GM12875 (cell line): ENCODE measurements at regions not wholly inside any gene's neighbourhood (a gene's known extent, or its start where the extent isn't known, plus 50 kb on each side); places are given as distances from the start of the nearest gene placed in this dataset.

Source experiments
- H3K4me3 ChIP-seq: one replicate; pipeline ENCODE4 v1.5.1; 2011; ENCODE audit warnings: low read depth, low read length, control low read depth
- CTCF ChIP-seq: IDR thresholded peaks from 2 replicates; pipeline ENCODE4 v1.5.1; 2011; ENCODE audit warnings: low read depth, mild to moderate bottlenecking, control low read depth, inconsistent platforms, low read length, moderate library complexity, borderline replicate concordance; ENCODE audit not compliant: insufficient read depth

- H3K4me3 ChIP-seq, result no peak overlapping the region
- TF ChIP-seq CTCF, result no peak
Measured at GRCh38 chr4:129929984-129930383, 834.0 kb downstream of the C4orf33 start.

- no peak overlapping the region for H3K4me3 ChIP-seq
Measured at GRCh38 chr4:129950217-129950616, 854.3 kb downstream of the C4orf33 start.

DNA sequence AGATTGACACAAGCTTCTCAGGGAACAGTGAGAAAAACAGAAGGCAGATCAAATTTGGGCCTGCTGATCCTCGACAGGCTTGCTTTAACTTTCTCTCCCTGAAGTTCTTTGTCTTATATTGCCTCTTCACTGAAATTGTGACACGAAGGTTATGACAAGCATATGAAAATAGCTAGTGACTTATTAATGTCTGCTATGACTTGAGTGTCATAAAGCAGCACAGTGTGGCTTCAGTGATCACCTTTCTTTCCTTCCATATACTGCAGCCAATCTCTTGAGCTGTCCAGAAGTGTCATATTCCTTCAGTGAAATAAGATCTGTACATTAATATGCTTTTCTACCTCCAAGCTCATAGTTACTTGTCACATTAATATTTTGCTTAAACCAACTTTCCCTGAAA is 870.2 kb downstream of the C4orf33 start:
- H3K4me3 ChIP-seq, result no peak overlapping the region
- no peak for TF ChIP-seq CTCF

More at GRCh38 chr4:129950217-129950616, 854.3 kb downstream of the C4orf33 start:
- no peak for TF ChIP-seq CTCF

DNA sequence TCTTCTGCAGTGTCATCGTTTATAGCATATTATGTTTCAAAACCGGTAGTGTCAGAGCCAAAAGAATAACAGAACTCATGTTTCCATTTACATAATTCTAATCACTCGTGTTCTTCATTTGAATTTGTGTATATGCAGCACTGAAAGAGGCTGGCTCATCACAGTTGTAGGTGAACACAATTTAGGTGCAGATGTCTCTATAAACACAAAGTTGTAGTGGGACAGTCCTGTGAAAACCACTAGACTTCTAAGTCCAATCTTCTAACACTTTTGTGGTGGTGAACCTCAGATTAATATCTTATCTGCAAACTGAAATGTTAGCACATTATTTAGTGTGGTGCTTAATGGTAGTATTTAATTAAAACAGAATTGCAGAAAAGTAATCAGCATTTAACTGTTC is 872.4 kb downstream of the C4orf33 start:
- H3K4me3 ChIP-seq, result no peak overlapping the region
- TF ChIP-seq CTCF, result no peak

- no peak overlapping the region for H3K4me3 ChIP-seq
- TF ChIP-seq CTCF, result no peak
Measured at GRCh38 chr4:129968778-129969177, 872.8 kb downstream of the C4orf33 start.

DNA sequence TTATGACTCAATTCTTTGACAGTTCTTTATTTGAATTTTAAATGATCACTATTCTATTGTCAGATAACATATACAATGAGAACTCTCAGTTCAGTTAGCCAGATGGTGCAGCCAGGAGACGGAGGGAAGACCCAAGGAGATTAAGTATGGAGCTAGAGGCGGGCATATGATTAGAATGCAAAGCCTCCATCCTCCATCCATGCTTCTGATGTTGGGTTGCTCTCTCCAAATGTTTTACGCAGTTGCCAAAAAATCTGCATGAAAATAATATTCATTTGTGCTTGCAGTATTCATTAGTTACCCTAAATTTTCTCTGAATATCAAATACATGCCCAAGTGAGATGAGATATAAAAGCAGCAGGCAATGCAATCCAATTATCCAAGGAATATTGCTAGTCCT is 874.8 kb downstream of the C4orf33 start:
- no peak for TF ChIP-seq CTCF
- no peak overlapping the region for H3K4me3 ChIP-seq

GRCh38 chr4:129971419-129971818 is 875.5 kb downstream of the C4orf33 start:
- H3K4me3 ChIP-seq, result no peak overlapping the region
- no peak for TF ChIP-seq CTCF
